Suppressor macrophage treated with lipopolysaccharide for 1 hour (primary cell): ENCODE measurements at regions not wholly inside any gene's neighbourhood (a gene's known extent, or its start where the extent isn't known, plus 50 kb on each side); places are given as distances from the start of the nearest gene placed in this dataset.
"Not testable (repeated sequence)": the region's sequence is repeated elsewhere in the genome, so short reads cannot be mapped to it uniquely, and the experiment has no call there.

Source experiments
- DNase-seq, 3 donors: peaks; one replicate each; pipeline ENCODE4 v3.0.0-alpha.2; 2020 to 2022

DNA sequence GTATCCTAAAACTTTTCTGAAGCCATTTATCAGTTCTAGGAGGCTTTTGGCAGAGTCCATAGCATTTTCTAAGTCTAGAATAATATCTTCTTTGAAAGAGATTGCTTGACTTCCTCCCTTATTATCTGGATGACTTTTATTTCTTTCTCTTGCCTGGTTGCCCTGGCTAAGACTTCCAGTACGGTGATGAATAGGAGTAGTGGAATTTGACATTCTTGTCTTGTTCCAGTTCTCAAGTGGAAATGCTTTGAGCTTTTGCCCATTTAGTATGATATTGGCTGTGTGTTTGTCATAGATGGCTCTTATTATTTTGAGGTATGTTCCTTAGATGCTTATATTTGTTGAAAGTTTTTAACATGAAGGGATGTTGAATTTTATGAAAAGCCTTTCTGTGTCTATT, 1647.9 kb downstream of the PLA2G4A start:
- DNase-seq = no peak

DNA sequence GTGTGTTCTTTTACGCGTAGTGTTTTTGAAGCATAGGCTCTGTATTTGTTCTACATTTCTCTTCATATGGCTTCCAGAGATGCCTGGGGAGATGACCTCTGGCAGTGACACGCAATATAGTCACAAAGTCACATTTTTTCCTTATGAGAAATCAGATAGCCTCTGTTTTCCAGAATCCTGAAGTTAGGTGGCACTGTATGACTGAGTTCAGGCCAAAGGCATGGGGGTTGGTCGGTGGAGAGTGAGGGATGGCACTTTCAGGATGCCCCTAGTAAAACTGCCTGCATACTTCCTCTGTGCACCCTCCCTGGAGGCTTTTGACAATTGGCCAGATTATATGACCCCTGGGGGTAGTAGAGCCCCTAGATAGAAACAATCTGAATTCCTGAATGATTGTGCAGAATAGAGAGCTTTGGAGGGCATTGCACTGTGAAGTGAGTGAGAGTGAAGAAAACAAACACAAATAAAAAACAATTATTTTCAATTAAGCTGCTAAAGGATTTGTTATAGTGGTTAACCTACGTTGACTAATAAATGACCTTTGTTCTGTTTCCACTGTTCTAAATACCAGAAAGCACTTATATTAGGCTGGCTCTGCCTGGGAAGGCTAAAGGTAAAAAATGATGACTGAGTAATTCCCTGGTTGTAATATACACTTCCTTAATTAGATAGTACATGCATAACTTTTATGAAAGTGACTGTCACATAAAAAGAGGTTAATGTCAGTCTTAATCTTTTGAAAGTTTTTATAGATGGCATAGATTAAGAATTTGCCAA, 1660.8 kb downstream of the PLA2G4A start:
- no peak for DNase-seq

DNA sequence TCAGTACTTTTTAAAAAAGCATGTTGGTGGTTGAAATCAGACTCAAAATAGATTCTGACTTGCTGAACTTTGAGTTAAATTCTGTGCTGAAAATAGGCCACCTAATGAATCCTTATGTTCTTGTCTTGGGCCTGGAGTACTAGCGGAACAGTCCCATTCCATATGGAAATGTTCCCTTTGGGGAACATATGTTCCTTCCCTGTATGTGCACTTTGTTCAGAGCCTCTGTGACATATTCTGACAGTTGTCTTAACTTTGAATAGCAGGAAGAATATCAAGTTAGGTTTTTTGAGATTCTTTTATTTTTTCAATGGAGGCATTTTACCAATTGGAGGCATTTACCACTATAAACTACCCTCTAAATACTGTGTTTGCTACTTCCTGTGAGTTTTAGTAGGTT, 1667.8 kb downstream of the PLA2G4A start:
- no peak for DNase-seq

DNA sequence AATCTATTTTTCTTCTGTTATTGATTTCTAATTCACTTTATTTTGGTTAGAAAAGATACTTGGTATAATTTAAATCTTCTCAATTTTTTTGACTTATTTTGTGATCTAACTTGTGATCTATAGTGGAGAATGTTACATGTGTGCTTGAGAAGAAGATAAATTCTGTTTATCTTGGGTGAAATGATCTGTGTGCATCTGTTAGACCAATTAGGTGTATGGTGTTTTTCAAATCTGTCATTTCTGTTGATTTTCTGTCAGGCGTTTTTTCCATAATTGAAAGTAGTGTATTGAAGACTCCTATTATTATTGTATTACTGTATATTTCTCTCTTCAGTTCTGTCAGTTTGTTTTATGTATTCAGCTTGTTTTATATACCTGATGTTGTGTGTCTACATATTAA, 1668.3 kb downstream of the PLA2G4A start:
- DNase-seq = no peak

DNA sequence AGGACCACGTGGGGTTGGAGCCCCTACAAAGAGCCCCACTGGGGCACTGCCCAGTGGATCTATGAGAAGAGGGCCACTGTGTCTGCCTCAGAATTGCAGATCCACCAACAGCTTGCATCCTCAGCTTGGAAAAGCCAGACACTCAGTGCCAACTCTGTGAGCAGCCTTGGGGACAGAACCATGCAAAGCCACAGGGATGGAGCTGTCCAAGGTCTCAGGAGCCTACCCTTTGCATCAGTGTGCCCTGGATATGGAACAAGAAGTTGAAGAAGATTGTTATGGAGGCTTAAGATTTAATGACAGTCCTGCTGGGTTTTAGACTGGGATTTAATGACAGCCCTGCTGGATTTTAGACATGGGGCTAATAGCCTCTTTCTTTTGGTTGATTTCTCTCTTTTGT, 1670.9 kb downstream of the PLA2G4A start:
- DNase-seq = no peak

DNA sequence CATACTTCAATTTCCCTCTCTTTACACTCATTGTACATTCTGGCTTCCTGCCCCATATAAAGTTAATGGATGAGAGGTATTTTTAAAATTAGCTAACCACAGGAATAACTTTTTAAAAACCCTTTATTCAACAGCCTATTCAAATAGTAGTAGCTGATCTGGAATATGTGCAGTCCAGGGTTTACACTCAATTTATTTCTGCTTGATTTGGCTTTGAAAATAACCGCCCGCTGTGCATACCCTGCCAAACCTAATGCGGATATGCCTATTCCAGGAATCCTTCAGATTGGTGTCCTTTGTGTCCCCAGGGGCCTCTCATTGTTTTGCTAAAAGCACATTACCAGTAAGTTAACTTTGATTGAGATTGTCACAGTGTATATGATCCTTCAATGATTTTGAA, 1686.2 kb downstream of the PLA2G4A start:
- no peak for DNase-seq

DNA sequence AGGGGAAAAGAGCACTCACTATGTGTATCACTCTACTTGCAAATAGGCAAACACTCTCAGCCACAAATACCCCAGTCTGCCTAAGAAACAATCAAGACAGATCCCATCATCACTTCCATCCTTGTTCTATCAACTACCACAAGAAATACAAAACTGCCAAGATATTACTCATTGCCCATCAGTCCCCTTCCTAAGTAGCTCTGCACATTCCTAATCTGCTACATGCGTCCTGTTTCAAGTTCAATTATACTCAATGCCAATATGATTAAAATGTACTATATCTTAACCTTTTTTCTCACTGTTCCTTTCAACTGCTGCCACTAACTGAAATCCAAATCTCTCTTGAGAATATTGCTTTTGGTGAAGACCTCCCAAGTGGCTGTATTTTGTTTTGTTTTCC, 1688.4 kb downstream of the PLA2G4A start:
- no peak for DNase-seq

DNA sequence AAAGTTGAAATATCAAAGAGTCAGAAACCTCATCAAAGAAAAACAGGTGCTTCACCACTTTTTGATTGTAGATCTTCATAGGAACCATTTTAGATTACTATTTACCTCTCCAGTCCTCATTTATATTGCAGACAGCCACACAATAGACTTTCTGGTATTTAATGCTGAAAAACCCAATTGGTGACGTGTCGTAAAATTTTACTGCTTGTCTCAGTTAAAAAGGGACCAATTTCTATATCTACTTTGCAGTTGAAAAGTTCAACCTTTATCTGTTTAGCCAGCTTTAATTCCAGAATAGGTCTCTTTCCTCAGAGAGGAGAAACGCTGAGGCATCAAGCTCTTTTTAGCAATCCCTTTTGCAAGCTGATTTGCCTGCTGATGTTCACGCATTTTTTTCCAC, 1722.4 kb downstream of the PLA2G4A start:
- no peak for DNase-seq

DNA sequence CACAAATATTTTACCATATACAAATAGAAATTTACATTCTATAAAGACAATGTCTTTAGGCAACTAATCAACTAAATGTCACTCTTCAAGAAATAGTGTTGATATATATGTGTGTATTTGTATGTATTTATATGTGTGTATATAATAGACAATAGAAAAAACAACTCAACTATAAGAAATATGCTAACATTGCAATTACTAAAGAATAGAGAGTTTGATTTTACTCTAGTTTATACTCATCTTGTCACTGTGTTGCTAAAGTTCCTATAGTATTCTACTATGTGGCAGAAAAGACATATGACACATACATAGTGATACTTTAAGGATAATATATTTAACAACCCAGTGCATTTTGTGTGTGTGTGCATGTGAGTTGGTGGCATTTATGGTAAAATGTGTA, 1728.3 kb downstream of the PLA2G4A start:
- DNase-seq = no peak

DNA sequence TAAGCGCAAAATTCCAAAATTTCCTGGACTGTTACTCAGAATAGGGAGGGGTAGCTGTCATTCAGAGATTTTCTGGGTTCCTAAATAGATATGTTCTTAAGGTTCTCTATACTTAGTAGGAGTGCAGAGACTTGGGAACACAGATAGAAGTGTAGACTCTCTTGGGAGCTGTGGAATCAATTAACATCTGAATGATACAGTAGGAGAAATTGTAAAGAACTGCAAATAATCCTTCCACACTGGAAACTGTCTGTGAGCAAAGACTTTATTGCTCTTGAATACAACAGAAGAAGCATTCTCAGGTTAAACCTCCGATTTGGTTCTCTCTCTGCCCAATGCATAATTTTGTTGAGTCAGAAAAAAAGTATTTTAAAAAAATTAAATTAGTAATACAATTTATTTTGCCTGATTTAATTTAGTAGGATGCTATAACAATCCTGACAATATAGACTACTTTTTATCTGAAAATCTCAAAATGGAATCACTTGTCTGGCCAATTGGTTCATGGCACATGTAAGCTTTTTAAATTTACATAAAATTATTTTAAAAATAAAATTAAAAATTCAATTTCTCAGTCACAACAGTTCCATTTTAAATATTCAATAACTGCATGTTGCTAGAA, 1754.3 kb downstream of the PLA2G4A start:
- no peak for DNase-seq

DNA sequence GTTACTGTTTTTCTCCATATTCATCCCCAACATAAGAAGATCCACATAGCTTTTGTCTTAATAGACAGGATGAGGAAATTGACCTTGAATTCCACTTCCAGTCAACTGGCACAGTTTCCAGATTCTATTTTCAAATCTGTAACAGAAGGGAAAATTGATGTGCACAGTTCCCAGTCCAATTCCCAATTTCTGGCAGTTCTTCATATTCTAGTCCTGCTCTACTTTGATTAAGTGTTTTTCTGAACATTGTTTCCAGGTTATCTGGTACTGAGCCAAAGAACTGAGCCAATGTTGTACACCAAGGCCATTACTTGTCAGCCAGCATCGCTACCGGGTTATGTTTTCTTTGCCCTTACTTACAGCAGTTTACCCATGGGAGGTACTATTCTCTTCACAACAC, 1755.4 kb downstream of the PLA2G4A start:
- DNase-seq = no peak

DNA sequence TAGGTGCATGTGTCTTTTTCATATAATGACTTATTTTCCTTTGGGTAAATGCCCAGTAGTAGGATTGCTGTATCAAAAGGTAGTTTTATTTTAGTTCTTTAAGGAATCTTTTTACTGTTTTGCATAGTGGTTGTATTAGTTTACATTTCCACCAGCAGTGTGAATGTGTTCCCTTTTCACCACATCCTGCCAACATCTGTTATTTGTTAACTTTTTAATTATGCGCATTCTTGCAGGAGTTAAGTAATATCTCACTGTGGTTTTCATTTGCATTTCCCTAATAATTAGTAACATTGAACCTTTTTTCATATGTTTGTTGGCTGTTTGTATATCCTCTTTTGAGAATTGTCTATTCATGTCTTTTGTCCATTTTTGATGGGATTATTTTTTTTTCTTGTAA, 1761.9 kb downstream of the PLA2G4A start:
- DNase-seq = no peak

DNA sequence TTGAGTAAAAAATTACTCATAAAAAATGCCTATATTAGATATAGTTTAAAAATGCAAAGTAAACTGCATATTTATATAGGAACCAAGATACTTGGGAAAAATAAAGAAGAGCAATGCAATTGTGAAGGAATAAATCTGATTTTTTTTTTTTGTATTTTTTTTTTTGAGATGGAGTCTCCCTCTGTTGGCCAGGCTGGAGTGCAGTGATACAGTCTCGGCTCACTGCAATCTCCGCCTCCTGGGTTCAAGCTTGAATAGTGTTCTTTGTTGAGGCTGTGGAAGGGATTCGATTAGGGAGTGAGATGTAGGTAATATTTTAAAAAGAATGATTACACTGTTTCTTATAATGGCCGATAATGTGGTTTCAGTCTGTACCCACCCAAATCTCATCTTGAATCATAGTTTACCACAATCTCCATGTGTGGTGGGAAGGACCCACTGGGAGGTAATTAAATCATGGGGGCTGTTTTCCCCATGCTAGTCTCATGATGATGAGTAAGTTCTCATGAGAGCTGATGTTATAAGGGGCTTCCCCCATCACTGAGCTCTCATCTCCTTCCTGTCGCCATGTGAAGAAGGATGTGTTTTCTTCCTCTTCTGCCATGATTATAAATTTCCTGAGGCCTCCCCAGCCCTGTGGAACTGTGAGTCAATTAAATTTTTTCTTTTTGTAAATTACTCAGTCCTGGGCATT, 1765.9 kb downstream of the PLA2G4A start:
- DNase-seq = peak; percentile 1 to 21 (median 10)

DNA sequence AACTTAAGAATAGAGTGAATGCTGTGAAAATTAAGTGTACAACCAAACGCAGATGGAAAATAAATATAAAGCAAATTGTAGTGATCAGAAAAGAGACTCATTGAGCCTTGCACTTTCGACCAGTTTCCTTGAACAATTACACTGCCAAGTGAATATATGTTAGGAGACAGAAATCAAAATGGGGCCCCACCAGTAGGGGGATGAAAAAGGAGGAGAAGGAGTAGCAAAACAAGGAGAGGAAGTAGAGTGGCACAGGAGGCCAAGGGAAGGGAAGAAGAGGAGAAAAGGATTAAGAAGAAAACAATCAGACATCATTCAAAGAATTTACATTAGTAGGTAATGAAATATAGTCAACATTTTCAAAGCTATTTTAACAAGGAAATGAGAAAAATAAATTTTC, 1770.6 kb downstream of the PLA2G4A start:
- DNase-seq = no peak

DNA sequence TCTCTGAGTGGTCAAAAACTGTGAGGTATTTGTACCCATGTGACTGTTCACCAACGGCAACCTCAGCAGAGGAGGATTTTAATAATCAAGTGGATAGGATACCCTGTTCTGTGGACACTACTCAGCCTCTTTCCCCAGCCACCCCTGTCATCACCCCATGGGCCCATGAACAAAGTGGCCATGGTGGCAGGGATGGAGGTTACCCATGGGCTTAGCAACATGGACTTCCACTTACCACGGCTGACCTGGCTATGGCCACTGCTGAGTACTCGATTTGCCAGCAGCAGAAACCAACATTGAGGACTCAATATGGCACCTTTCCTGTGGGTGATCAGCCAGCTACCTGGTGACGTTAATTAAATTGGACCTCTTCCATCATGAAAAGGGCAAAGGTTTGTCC, 1782.7 kb downstream of the PLA2G4A start:
- no peak for DNase-seq

DNA sequence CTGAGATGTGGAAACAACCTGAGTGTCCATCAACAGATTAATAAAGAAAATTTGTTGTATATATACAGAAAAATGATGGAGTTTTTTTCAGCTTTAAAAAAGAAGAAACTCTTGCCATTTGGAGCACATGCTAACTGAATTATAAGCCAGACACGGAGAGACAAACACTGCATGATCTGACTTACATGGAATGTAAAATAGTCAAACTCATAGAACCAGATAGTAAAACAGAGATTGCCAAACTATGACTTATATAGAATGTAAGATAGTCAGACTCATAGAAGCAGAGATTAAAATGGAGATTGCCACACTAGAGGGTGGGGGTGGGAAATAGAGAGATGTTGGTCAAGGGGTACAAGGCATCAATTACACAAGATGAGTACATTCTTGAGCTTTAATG, 1786.6 kb downstream of the PLA2G4A start:
- no peak for DNase-seq

DNA sequence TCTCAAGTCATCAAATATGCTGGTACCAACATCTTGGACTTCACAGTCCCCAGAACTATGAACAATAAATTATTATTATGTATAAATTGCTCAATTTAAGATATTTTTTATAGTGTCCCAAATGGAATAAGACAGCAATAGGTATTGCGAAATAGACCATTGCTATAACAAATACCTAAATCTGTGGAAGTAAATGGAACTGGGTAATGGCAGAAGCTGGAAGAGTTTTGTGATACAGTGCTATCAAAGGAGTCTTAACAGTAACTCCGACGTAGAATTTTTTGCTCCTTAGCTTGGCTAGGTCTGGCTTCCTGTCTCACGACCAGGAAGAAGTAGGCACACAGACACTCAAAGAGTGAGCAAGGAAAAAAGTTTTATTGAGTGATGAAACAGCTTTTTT, 1791.5 kb downstream of the PLA2G4A start:
- DNase-seq = no peak

DNA sequence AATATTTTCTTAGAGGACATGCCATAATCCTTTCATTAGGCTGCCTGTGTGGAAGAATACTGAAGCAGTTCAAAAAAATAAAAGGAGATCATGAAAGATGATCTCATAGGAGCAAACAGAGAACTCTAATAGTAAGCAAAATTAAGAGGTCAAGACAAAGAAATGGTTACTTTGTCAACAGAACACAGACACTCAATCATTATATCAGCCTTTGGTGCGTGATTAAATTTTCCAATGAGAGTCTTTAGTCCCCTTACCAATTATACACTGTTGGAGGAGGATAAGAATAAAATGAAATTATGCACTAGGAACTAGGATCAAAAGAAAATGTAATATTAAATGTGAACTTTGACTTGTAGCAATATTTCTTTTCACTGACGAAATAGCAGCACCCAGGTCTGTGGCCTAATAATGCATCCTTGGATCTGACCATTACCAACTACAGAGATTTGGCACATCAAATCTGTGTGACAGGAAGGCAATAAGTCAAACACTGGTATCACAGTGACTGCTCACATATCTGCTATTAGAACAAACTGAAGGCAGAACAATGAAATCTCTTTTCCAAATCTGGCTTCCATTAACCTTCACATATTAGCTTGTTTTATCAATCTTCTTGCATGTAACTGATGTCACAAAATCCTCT, 1812.9 kb downstream of the PLA2G4A start:
- DNase-seq = no peak

DNA sequence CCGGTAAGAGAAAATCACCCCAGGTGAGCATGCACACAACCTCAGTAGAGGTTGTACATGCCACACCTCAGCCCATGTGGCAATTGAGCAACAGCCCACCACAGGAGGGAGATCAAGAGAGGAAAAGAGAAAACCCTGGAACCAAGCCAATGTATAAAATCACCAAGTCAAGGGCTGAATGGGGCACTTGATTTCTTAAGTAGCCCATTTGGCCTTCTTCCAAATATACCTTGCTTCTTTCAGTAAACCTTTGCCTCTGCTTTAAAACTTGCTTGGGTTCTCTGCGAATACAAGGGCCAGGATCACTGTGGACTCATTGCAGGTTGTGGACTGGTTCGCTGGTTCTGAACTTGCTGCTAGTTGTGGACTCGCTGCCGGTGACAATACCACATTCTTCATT, 1814.0 kb downstream of the PLA2G4A start:
- DNase-seq = no peak

DNA sequence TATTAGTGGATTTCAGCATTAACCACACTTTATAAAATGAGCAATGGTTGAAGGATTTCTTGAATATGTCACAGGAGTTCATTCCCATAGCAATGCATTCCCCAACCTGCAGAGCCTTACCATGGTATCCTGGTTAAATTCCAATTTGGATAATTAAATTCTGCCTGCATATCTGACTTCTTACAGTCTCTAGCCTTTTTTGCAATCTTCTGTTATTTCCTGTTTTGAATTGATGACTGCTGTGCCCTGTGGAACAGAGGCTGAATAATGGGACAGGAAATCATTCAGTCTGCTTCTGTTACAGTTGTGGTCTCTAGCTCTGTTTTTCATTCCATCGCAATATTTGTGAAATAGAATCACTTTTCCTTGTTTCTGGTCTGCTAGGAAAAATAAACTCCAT, 1823.9 kb downstream of the PLA2G4A start:
- no peak for DNase-seq

DNA sequence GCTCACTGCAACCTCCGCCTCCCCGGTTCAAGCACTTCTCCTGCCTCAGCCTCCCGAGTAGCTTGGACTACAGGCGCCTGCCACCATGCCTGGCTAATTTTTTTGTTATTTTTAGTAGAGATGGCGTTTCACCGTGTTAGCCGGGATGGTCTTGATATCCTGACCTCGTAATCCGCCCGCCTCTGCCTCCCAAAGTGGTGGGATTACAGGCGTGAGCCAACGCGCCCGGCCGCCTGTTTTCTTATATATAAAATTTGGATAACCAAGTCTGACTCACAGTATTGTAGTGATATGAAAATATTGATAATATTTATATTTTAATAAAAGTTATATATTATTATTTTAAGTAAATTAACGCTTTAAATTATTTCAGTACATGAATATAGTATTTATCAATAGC, 1821.7 kb downstream of the BRINP3 start:
- not testable (repeated sequence) for DNase-seq

DNA sequence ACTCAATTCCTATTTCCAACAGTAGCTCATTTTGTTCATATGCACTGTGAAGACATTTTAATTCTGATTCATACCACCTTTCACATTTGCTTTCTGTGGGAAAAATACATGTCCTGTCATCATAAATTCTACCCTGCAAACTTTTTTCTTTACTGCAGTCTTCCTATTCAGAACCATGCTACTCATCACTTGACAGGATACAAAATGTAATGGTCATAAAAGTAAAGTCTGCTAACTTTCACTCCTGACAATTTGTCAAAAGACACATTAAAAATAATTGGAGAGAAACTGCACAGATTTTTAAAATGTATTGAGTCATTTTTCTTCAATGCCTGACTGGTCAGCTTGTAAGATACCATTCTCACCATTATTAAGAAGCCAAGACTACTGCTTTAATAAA, 1817.1 kb downstream of the BRINP3 start:
- DNase-seq = no peak

DNA sequence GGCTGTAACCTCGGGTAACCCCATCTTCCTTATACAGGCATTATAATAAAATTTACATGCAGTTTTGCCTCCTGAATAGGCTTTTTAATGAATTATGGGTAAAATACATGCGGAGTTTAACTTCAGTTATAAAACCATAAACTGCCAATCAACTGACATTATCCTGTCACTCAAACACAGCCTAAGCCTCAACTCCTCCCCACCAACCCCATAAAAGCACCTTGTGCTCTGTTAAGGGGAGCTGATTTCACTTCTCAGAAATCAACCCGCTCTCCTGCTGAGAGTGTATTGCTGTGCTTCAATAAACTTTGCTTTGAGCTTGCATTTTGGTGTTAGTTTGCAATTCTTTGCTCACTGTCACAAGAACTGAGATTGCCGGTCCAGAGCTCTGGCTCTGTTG, 1812.2 kb downstream of the BRINP3 start:
- no peak for DNase-seq

DNA sequence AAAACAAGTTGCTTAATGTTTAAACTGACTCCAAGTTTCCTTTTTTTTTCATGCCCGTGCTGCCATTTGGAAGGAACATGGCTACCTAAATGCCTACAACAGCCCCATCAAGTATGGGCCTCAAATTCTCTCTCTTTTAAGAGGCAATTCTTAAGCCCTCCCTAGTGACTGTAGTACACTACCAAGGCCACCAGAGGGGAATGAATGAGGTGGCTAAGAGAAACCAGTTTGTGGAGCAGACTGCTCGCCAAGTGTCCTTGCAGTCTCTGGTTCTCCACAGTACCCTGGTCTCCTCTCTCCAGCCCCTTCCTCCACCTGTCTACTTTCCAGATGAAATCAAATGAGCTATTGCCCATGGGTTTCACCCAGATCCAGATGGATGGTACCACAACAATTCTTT, 1809.6 kb downstream of the BRINP3 start:
- no peak for DNase-seq
